Mucosa of stomach (tissue), 1 donor: ENCODE measurements at regions not wholly inside any gene's neighbourhood (a gene's known extent, or its start where the extent isn't known, plus 50 kb on each side); places are given as distances from the start of the nearest gene placed in this dataset.

Source experiments
- H3K27me3 ChIP-seq: one replicate; pipeline ENCODE4 v1.7.0; 2013; ENCODE audit warnings: mild to moderate bottlenecking, low read length; ENCODE audit not compliant: control insufficient read depth, insufficient read depth
- H3K36me3 ChIP-seq: one replicate; pipeline ENCODE4 v1.7.0; 2013; ENCODE audit warnings: low read length; ENCODE audit not compliant: control insufficient read depth, insufficient read depth
- H3K4me1 ChIP-seq: one replicate; pipeline ENCODE4 v1.7.0; 2013; ENCODE audit warnings: mild to moderate bottlenecking, low read length; ENCODE audit not compliant: control insufficient read depth, insufficient read depth
- H3K4me3 ChIP-seq: one replicate; pipeline ENCODE4 v1.7.0; 2013; ENCODE audit warnings: low read length
- H3K9ac ChIP-seq: one replicate; pipeline ENCODE4 v1.7.0; 2013; ENCODE audit warnings: mild to moderate bottlenecking, low read length, moderate library complexity
- H3K9me3 ChIP-seq: one replicate; pipeline ENCODE4 v1.7.0; 2013; ENCODE audit warnings: mild to moderate bottlenecking, low read length, moderate library complexity; ENCODE audit not compliant: control insufficient read depth
- donor health status: Pancreatic carcinoma.

DNA sequence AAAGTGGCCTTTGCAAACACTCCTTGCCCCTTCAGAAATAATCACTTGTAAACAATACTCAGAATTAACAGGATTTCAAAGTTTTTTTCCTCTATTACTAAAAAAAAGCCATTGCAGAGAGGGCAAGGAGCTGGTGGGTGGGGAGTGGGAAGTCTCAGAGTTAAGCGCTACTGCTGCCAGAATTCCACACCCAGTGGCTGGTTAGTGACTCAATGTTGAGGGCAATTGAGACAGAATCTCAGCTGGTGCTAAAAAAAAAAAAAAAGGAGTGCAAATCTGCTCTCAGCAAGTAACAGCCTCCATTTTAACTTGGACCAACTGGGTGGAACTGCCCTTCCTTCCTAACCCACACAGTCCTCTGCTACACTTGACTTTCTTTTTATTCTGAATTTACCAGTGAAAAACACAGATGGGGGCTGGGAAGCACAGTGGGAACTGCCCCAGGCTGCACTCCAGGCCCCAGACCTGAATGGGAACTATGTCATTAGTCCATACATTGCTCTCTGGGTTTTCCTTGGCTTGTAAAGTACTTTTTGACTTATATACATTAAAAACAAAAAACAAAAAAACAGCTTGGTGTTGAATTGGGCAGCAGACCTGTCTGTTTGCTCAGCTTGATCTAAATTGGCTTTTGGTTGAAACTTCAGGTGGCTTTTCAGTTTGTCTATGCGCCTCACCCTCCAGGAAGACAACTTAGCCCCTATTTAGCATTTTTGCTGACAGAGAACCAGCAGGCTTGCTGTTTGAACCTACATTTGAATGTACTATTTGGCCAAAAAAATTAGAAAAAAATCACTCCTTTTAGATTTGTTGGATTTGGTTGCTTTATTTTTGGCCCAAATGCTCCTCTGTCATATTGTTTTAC, 357.8 kb upstream of the TBL1XR1 start:
- Histone ChIP-seq H3K36me3 (no peaks in the 10 kb centered on the region), H3K4me3 (no peak overlapping the region), H3K4me1 (peaks cover 11% of the 10 kb centered on the region), H3K9me3 (no peaks in the 10 kb centered on the region), H3K27me3 (no peaks in the 10 kb centered on the region), H3K9ac (no peak overlapping the region)

DNA sequence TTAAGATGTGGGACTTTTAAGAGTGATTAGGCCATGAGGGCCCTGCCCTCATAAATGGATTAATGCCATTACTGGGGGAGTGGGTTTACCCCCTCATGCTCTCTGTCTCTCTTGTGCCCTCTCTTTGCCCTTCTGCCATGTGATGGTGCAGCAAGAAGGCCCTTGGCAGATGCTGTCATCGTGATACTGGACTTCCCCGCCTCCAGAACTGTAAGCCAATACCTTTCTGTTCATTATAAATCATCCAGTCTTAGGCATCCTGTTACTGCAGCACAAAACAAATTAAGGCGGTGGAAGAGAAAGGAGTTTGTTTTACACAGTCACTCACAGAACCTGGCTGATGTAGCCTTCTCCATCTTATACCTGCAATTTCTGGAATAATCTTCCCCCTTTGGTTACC, 360.3 kb upstream of the TBL1XR1 start:
- Histone ChIP-seq H3K9ac (no peak overlapping the region), H3K4me3 (no peak overlapping the region), H3K4me1 (peaks cover 11% of the 10 kb centered on the region), H3K36me3 (no peaks in the 10 kb centered on the region), H3K9me3 (no peaks in the 10 kb centered on the region), H3K27me3 (no peaks in the 10 kb centered on the region)

DNA sequence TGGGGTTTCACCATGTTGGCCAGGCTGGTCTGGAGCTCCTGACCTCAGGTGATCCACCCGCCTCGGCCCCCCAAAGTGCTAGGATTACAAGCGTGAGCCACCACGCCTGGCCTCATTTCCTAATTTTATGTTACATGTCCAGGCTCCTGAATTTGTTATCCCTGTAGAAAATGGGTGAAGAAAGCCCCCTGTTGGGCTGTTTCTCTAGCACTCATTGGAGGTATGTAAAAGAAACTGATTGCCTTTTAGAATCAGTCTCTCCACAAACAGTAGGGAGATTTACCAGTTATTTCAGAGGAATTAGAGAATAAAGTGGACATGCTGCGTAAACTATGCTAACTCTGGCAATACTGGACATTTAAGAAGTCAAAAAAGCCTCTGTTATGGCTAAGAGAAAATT, 364.1 kb upstream of the TBL1XR1 start:
- no peaks in the 10 kb centered on the region for H3K9me3 ChIP-seq

DNA sequence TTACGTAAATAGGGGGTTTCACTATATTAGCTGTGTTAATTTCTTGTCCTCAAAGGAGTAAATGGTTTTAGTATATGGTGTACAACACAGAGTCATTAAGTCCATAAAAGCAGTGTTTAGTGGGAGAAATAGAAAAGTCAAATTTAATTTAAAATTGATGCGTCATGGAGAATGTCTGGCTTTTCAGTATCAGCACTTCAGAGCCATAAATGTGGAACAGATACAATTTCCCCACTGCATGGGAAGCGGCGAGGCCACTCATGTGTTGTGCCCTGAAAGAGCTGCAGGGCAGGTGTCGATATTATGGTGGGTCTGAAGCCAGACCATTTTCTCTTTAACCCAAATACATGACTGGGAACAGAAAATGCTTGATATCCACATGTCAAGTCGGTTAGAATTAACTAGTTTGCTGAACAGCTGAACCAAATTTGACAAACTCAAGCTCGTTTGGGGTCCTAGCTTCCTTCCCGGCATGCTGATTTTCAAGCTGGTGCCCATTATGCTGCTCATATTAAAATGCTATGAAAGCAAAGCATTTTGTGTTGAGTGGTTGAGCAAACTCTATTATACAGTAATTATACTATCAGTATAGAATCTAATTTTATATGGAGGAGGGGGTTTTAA, 364.6 kb upstream of the TBL1XR1 start:
- H3K9ac ChIP-seq, result no peak overlapping the region
- no peak overlapping the region for H3K4me3 ChIP-seq
- H3K36me3 ChIP-seq, result no peaks in the 10 kb centered on the region
- H3K27me3 ChIP-seq, result no peaks in the 10 kb centered on the region
- H3K9me3 ChIP-seq, result no peaks in the 10 kb centered on the region
- H3K4me1 ChIP-seq, result no peaks in the 10 kb centered on the region

More for the DNA sequence above, 364.1 kb upstream of the TBL1XR1 start:
- Histone ChIP-seq H3K27me3 (no peaks in the 10 kb centered on the region), H3K36me3 (no peaks in the 10 kb centered on the region), H3K4me1 (no peaks in the 10 kb centered on the region), H3K9ac (no peak overlapping the region), H3K4me3 (no peak overlapping the region)

DNA sequence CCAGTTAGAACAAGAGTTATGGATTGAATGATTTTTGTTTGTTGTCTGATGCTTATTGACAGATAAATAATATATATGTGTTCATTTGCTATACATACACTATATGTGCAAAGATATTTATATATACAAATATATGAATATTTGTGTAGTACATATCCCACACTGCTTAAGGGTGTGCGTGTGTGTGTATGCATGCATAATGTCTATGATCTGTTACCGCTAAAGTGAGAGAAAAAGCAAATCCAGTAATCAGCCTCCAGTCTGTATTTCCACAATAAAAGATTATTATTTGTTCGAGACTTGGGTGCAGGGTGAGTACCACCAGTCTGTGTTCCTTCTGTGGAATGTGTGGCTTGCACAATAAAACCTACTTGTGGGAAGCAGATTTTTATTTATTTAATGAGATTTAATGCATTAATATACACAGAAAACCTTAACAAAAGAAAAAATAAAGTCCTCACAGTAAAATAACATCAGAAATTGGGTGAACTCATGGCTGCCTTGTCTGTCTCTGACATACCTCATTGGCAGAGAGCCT, 366.0 kb upstream of the TBL1XR1 start:
- no peak overlapping the region for H3K9ac ChIP-seq
- H3K9me3 ChIP-seq, result no peaks in the 10 kb centered on the region
- no peaks in the 10 kb centered on the region for H3K4me1 ChIP-seq
- H3K4me3 ChIP-seq, result no peak overlapping the region
- no peaks in the 10 kb centered on the region for H3K36me3 ChIP-seq
- no peaks in the 10 kb centered on the region for H3K27me3 ChIP-seq

DNA sequence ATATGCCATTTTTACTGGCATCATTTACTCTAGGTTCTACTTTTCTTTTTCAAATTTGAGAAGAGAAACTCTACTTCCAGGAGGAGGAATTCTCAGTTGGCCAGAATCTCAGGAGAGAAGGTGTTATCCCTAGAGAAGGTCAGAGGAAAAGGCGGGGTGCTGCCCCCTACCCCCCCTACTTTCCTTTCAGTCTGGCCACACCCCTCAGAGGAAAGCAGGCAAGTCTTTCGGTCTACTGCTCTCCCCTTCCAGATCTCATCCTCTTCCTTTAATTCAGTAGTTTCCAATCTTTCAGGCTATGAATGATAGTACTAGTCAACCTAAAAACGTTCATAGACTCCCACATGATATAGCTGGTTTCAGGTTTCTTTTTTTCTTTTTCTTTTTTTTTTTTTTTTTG, 366.5 kb upstream of the TBL1XR1 start:
- H3K36me3 ChIP-seq, result no peaks in the 10 kb centered on the region
- no peaks in the 10 kb centered on the region for H3K27me3 ChIP-seq
- no peak overlapping the region for H3K9ac ChIP-seq
- H3K4me1 ChIP-seq, result peaks cover 1% of the 10 kb centered on the region
- H3K4me3 ChIP-seq, result no peak overlapping the region
- H3K9me3 ChIP-seq, result no peaks in the 10 kb centered on the region

DNA sequence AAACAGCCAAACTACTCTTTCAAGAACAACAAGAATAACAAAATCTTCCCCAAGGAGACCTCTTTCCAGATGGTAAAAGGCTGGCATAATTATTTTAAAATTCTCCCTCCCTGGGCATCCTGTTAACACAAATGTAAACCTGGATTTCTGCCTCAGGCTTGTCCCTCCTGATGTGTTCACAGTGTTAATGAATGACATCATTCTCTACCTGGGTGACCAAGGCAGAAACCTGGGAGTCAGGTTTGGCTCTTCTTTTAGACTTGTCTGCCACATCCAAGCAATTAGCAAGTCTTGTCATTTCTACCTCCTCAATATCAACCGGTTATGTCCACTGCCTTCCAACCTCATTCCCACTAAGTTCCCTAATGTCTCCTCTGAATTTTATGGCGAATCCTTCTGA, 368.7 kb upstream of the TBL1XR1 start:
- Histone ChIP-seq H3K4me3 (no peak overlapping the region), H3K9ac (no peak overlapping the region), H3K27me3 (no peaks in the 10 kb centered on the region), H3K36me3 (no peaks in the 10 kb centered on the region), H3K9me3 (no peaks in the 10 kb centered on the region), H3K4me1 (peaks cover 14% of the 10 kb centered on the region)

DNA sequence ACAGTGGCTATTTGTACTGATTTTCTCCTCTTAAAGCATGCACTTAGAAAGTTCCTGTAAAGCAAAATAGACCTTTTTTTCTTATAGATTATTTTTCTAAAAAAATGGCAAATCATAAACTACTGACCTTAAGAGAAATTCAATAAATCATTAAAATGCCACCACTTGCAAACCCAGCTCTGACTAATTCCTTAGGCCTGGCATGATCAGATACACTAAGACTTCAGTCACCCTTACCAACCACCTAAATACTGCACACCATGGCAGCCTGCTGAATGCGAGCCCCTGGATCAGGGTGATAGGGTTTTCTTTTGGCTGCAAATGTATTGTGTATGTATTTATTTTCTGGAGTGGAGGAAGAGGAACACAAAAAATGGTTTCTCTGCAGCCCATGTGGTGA, 370.6 kb upstream of the TBL1XR1 start:
- Histone ChIP-seq H3K9ac (no peak overlapping the region), H3K9me3 (no peaks in the 10 kb centered on the region), H3K36me3 (no peaks in the 10 kb centered on the region), H3K4me1 (peaks cover 14% of the 10 kb centered on the region), H3K4me3 (no peak overlapping the region), H3K27me3 (no peaks in the 10 kb centered on the region)

DNA sequence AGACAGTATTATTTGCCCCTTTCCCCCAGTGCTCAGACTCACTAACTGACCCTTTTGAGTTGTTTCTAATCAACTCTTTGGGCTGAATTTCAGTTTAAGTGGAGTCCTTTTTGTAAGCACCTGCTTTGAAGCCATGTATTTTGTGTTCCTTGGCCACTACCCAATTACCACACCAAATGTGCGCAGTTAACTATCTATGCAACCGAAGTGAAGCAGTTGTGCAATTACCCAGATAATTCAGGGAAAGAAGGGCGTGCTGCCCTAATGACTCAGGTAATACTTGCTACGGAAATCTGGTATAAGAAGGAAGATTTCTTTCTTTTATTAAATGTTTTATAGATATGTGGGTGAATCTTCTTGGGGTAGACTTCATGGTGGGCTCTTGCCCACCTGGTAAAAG, 371.9 kb upstream of the TBL1XR1 start:
- no peak overlapping the region for H3K9ac ChIP-seq
- no peaks in the 10 kb centered on the region for H3K36me3 ChIP-seq
- no peaks in the 10 kb centered on the region for H3K27me3 ChIP-seq
- H3K4me1 ChIP-seq, result peaks cover 21% of the 10 kb centered on the region
- no peaks in the 10 kb centered on the region for H3K9me3 ChIP-seq
- H3K4me3 ChIP-seq, result no peak overlapping the region

DNA sequence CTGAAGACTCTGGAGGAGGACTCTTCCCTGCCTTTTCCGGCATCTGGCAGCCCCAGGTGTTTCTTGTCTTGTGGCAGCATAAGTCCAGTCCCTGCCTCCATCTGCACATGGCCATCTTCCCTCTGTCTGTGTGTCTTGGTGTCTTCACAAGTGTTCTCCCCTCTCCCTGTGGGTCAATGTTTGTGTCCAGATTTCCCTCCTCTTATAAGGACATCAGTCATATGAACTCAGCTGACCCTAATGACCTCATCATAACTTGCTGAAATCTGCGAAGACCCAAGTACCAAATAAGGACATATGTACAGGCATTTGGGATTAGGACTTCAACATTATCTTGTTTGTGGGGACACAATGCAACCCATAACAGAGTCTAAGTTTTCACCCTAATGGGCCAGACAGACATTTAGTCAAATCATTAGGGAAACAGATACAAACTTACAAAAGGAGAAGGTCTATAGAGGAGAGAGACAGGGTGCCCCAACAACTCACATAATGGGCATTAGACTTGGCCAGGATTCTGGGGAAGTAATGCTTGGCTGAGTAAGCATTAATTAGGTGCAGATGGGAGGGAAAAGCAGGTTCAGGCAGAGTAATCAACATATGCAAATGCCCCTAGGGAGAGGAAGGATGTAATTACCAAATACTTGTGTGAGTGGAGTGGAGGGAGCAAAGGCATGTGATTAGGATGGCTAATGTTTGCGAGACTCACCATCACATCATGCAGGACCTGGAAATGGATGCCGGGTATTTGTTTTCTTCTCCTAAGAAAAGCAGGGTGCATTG, 372.8 kb upstream of the TBL1XR1 start:
- Histone ChIP-seq H3K27me3 (no peaks in the 10 kb centered on the region), H3K9ac (no peak overlapping the region), H3K36me3 (no peaks in the 10 kb centered on the region), H3K4me1 (peaks cover 28% of the 10 kb centered on the region), H3K4me3 (no peak overlapping the region), H3K9me3 (no peaks in the 10 kb centered on the region)

DNA sequence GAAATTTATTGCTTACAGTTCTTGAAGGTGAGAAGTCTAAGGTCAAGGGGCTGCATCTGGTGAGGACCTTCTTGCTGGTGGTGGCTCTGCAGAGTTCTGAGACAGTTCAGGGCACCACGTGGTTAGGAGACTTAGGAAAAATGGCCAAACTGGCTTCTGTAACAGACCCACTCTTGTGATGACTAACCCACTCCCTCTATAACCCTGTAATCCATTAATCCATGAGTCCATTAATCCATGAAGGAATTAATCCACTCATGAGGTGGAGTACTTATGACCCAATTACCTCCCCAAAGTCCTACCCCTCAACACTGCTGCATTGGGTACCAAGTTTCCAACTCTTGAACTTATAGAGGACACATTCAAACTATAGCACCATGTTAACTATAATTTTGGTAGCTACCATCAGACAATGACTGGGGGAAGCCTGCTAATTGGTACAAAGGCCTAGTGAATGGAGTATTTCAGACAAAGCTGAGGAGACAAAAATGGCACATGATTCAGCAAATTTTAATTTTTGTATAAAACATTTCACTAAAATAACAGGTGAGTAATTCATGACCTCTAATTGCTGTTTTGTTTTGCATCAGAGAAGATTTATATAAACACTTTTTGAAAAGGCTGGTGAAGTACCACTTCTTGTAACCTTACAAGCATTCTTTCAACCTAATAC, 374.1 kb upstream of the TBL1XR1 start:
- H3K27me3 ChIP-seq, result no peaks in the 10 kb centered on the region
- no peak overlapping the region for H3K4me3 ChIP-seq
- H3K9me3 ChIP-seq, result no peaks in the 10 kb centered on the region
- no peaks in the 10 kb centered on the region for H3K36me3 ChIP-seq
- no peak overlapping the region for H3K9ac ChIP-seq
- peaks cover 32% of the 10 kb centered on the region for H3K4me1 ChIP-seq
